ENCODE measurements at regions not wholly inside any gene's neighbourhood (a gene's known extent, or its start where the extent isn't known, plus 50 kb on each side); places are given as distances from the start of the nearest gene placed in this dataset.

DNA sequence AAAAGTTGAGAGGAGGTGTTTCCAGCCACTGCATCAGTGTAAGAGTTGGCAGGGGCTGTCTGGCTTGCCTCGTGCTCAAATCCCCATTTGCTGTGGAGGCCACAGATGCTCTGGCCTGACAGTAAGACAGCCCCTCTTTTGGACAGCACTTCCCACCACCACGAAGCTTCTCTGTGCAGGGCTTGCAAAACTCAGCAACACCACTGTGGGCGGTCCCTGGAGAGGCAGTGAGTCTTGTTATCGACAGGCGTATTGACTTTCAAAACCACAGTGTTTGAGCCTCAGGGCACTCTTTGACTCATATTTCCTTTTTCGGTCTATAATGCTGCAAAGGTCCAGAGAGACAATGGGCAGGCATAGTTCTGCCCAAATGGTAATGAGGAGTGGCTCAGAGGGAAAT lies 539.5 kb downstream of the EBF1 start:
- no peak for ATAC-seq
- peaks cover 9% of the 10 kb centered on the region for H3K9me3 ChIP-seq
- no peaks in the 10 kb centered on the region for H3K36me3 ChIP-seq
- H3K27me3 ChIP-seq (ENCODE audit: low read depth) = no peaks in the 10 kb centered on the region
- TF ChIP-seq, protein P1, sequence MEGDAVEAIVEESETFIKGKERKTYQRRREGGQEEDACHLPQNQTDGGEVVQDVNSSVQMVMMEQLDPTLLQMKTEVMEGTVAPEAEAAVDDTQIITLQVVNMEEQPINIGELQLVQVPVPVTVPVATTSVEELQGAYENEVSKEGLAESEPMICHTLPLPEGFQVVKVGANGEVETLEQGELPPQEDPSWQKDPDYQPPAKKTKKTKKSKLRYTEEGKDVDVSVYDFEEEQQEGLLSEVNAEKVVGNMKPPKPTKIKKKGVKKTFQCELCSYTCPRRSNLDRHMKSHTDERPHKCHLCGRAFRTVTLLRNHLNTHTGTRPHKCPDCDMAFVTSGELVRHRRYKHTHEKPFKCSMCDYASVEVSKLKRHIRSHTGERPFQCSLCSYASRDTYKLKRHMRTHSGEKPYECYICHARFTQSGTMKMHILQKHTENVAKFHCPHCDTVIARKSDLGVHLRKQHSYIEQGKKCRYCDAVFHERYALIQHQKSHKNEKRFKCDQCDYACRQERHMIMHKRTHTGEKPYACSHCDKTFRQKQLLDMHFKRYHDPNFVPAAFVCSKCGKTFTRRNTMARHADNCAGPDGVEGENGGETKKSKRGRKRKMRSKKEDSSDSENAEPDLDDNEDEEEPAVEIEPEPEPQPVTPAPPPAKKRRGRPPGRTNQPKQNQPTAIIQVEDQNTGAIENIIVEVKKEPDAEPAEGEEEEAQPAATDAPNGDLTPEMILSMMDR (IDR thresholded peaks at IDR 0.05) = no peak
- H3K4me3 ChIP-seq = no peak overlapping the region
- DNase-seq = no peak
- no peak overlapping the region for H3K27ac ChIP-seq
- no peaks in the 10 kb centered on the region for H3K4me1 ChIP-seq
- intact Hi-C loops (cut with DNase I) = no loop called here

DNA sequence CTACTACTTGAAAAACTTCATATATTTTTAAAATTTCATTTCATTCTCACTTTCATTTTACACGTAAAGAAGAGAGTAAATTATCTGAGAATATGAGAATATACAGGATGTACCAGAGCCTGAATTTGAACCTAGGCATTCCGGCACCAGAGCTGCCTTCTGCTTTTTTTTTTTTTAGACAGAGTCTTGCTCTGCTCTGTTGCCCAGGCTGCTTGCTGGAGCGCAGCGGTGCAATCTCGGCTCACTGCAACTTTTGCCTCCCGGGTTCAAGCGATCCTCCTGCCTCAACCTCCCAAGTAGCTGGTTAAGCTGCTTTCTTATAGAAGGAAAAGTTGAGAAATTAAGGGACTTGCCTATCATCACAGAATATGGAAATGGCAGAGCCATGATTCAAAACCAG lies 540.1 kb downstream of the EBF1 start:
- H3K4me3 ChIP-seq = no peak overlapping the region
- no peak for ATAC-seq

DNA sequence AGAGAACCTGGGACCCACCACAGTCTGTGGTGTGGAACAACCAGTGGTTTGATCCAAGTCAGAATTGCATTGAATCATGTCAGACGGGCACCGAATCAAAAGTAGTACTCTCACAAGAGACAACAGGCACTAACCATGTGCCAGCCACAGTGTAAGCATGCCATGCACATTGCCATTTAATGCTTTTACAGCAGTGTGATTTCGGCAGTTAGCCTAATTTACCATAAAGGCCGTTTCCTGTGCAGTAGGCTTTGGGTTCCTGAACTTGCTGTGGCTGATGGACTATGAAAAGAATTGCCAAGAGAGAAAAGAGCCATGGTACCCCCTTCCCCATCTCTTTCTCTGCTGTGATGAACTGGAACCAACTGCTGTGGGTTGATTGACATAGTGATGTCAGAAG lies 540.6 kb downstream of the EBF1 start:
- Histone ChIP-seq H3K27me3 (ENCODE audit: low read depth) (no peaks in the 10 kb centered on the region), H3K36me3 (no peaks in the 10 kb centered on the region), H3K4me1 (no peaks in the 10 kb centered on the region), H3K4me3 (no peak overlapping the region), H3K9me3 (peaks cover 9% of the 10 kb centered on the region), H3K27ac (no peak overlapping the region)
- intact Hi-C loops (cut with DNase I) = no loop called here
- TF ChIP-seq, protein P1 (IDR thresholded peaks at IDR 0.05) = no peak
- ATAC-seq = no peak
- DNase-seq = no peak

More for the DNA sequence above, 540.1 kb downstream of the EBF1 start:
- H3K36me3 ChIP-seq = no peaks in the 10 kb centered on the region
- H3K9me3 ChIP-seq = peaks cover 9% of the 10 kb centered on the region
- H3K27ac ChIP-seq = no peak overlapping the region
- TF ChIP-seq, protein P1 (IDR thresholded peaks at IDR 0.05) = no peak
- intact Hi-C loops (cut with DNase I) = no loop called here
- no peak for DNase-seq
- no peaks in the 10 kb centered on the region for H3K27me3 ChIP-seq (ENCODE audit: low read depth)
- H3K4me1 ChIP-seq = no peaks in the 10 kb centered on the region

DNA sequence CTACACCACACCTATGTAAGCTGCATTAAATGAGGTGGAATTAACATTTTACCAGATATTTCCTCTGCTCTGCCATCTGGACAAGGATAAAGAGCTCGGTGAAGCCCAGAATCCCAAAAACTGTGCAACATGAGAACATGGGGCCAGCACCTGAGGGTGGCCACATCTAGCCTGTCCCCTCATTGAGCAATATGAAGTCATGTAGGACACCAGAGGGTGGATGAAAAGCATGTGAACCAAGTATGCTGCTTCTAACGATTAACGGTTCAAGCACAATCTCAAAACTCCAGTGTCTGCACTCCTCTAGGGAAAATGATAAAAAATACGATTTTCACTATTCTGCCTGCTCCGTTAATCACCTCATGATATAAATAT lies 545.8 kb downstream of the EBF1 start:
- intact Hi-C loops (cut with DNase I) = no loop called here
- no peak for DNase-seq
- H3K36me3 ChIP-seq = no peaks in the 10 kb centered on the region

DNA sequence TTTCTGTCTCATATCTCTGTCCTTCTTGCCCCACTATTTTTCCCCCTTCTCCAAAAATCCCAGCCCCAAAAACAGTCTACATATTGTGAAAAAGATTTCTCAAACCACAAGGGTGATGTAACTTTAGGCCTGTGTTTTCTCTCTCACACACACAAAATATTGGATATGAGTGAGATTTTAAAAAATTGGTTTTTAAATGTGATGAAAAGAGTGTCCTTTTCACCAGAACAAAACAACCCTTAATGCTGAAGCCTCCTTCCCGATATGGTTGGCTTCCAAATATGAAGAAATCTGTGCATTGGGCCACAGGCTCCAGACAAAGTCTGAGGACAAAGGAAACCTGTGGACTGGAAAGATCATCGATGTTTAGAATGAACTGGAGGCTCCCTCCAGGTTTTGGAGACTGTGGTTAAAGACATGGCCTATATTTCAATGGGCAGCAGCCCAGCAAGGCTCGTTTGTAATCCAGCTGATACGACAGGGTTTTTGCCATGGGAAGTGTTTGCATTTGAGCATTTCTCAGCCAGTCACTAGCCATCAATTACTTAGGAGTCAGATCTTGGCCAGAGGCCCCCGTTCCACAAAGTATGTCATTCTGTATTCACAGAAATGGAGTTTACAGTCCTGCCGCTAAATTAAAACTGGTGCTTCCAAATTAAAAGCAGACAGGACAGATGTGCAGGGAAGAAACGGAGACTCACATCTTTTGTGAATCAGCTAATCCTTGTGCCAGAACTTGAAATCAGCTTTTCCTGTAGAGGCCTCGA lies 546.3 kb downstream of the EBF1 start:
- no peak overlapping the region for H3K27ac ChIP-seq
- no peak for ATAC-seq
- intact Hi-C loops (cut with DNase I) = no loop called here
- H3K36me3 ChIP-seq = no peaks in the 10 kb centered on the region
- TF ChIP-seq, protein P1 (IDR thresholded peaks at IDR 0.05) = no peak
- no peaks in the 10 kb centered on the region for H3K4me1 ChIP-seq
- no peaks in the 10 kb centered on the region for H3K27me3 ChIP-seq (ENCODE audit: low read depth)
- no peak for DNase-seq
- H3K4me3 ChIP-seq = no peak overlapping the region
- H3K9me3 ChIP-seq = peaks cover 9% of the 10 kb centered on the region

More for the DNA sequence above, 545.8 kb downstream of the EBF1 start:
- no peaks in the 10 kb centered on the region for H3K4me1 ChIP-seq
- peaks cover 9% of the 10 kb centered on the region for H3K9me3 ChIP-seq
- TF ChIP-seq, protein P1 (IDR thresholded peaks at IDR 0.05) = no peak
- H3K27me3 ChIP-seq (ENCODE audit: low read depth) = no peaks in the 10 kb centered on the region
- no peak overlapping the region for H3K4me3 ChIP-seq
- no peak overlapping the region for H3K27ac ChIP-seq
- no peak for ATAC-seq
